ENCODE measurements at regions not wholly inside any gene's neighbourhood (a gene's known extent, or its start where the extent isn't known, plus 50 kb on each side); places are given as distances from the start of the nearest gene placed in this dataset.

DNA sequence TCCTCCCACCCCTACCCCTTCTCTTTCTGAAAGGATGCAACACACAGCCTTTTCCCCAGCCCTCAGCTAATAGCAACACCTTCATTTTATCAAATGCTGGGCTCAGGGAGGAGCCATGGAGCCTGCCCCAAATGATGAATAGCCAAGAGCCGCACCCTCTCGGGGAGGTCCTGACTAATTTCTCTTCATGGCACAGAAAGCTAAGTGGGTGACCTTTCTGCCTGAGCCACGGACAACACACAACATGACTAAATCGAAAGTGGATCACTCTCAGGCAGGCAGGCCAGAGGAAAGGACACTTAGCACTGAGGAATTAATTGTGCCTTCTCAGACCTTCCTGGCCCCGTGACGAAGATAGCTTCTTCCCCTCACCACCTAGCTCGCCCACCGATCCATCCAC lies 165.1 kb upstream of the RAI2 start:
- H3K4me3 ChIP-seq (ENCODE audit: low read length), result no peak overlapping the region
- Mint-ChIP-seq H3K27me3 (ENCODE audit: low read depth in 2 of 2) (no peaks in the 10 kb centered on the region), H3K4me3 (no peak overlapping the region), H3K4me1 (no peaks in the 10 kb centered on the region), H3K36me3 (no peaks in the 10 kb centered on the region), H3K9me3 (no peaks in the 10 kb centered on the region), H3K27ac (no peak overlapping the region)
- intact Hi-C loops (cut with micrococcal nuclease), result no loop called here
- WGBS (ENCODE audit: insufficient coverage), result 80% methylated on average over 4 of the region's 8 CpGs
- H3K4me1 ChIP-seq (ENCODE audit: control insufficient read depth, insufficient read depth, low read length), result no peaks in the 10 kb centered on the region
- no peaks in the 10 kb centered on the region for H3K9me3 ChIP-seq (ENCODE audit: control insufficient read depth, insufficient read depth, low read length)
- ATAC-seq (no peak), DNase-seq (no peak)
- H3K27me3 ChIP-seq (ENCODE audit: control insufficient read depth, insufficient read depth, low read length), result no peaks in the 10 kb centered on the region
- H3K27ac ChIP-seq (ENCODE audit: low read length), result no peak overlapping the region
- no peaks in the 10 kb centered on the region for H3K36me3 ChIP-seq (ENCODE audit: control insufficient read depth, insufficient read depth, low read length)
- TF ChIP-seq, protein P1, sequence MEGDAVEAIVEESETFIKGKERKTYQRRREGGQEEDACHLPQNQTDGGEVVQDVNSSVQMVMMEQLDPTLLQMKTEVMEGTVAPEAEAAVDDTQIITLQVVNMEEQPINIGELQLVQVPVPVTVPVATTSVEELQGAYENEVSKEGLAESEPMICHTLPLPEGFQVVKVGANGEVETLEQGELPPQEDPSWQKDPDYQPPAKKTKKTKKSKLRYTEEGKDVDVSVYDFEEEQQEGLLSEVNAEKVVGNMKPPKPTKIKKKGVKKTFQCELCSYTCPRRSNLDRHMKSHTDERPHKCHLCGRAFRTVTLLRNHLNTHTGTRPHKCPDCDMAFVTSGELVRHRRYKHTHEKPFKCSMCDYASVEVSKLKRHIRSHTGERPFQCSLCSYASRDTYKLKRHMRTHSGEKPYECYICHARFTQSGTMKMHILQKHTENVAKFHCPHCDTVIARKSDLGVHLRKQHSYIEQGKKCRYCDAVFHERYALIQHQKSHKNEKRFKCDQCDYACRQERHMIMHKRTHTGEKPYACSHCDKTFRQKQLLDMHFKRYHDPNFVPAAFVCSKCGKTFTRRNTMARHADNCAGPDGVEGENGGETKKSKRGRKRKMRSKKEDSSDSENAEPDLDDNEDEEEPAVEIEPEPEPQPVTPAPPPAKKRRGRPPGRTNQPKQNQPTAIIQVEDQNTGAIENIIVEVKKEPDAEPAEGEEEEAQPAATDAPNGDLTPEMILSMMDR (IDR thresholded peaks at IDR 0.05), result no peak

DNA sequence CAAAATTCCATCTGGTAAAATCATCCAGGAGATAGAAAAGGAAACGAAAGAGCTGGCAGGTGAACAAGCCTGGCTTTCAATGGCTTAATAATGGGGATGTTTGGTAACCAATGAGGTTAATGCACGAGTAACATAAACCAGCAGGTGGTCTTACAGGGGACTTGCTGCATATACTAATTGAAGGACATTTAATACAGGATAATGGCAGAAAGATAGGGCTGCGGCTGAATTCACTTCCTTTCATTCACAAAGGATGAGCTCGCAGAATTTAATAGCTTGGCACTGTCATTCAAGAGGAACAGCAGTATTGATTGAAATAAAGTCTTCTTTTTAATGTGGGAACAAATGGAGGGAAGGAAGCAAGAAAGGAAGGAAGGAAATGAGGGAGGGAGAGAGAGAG lies 156.3 kb upstream of the RAI2 start:
- Mint-ChIP-seq H3K4me3 (no peak overlapping the region), H3K36me3 (no peaks in the 10 kb centered on the region), H3K27ac (no peak overlapping the region), H3K4me1 (no peaks in the 10 kb centered on the region), H3K9me3 (peaks cover 2 to 3% of the 10 kb centered on the region in 2 donors), H3K27me3 (ENCODE audit: low read depth in 2 of 2) (no peaks in the 10 kb centered on the region)
- intact Hi-C loops (cut with micrococcal nuclease), result no loop called here
- TF ChIP-seq, protein P1 (IDR thresholded peaks at IDR 0.05), result no peak
- H3K4me3 ChIP-seq (ENCODE audit: low read length), result no peak overlapping the region
- ATAC-seq, result no peak
- DNase-seq, result no peak
- H3K4me1 ChIP-seq (ENCODE audit: control insufficient read depth, insufficient read depth, low read length), result no peaks in the 10 kb centered on the region
- H3K9me3 ChIP-seq (ENCODE audit: control insufficient read depth, insufficient read depth, low read length), result no peaks in the 10 kb centered on the region
- H3K36me3 ChIP-seq (ENCODE audit: control insufficient read depth, insufficient read depth, low read length), result no peaks in the 10 kb centered on the region
- 58% methylated on average over 2 of the region's 4 CpGs for WGBS (ENCODE audit: insufficient coverage)
- H3K27ac ChIP-seq (ENCODE audit: low read length), result no peak overlapping the region
- no peaks in the 10 kb centered on the region for H3K27me3 ChIP-seq (ENCODE audit: control insufficient read depth, insufficient read depth, low read length)

DNA sequence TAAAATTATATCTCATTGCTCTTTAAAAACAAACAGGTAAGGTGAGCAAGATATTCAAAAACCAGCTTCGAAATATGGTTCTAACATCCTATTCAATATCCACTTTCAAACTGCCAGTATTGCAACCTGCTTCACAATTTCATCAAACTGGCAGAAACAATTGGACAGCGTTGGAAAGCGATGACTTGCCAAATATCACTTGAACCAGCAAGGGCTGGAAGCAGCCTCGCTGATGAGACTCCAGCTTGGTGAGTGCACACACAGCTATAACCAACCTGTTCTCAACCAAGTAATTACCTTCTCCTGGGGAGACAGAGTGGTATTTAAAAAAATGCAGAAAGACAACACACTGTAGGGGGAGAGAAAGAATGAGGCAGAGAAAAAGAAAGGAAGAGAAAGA lies 155.8 kb upstream of the RAI2 start:
- 87% methylated on average over 3 of the region's 4 CpGs for WGBS (ENCODE audit: insufficient coverage)
- Mint-ChIP-seq H3K36me3 (no peaks in the 10 kb centered on the region), H3K9me3 (peaks cover 2 to 3% of the 10 kb centered on the region in 2 donors), H3K4me1 (no peaks in the 10 kb centered on the region), H3K27me3 (ENCODE audit: low read depth in 2 of 2) (no peaks in the 10 kb centered on the region), H3K4me3 (no peak overlapping the region), H3K27ac (no peak overlapping the region)
- H3K36me3 ChIP-seq (ENCODE audit: control insufficient read depth, insufficient read depth, low read length), result no peaks in the 10 kb centered on the region
- H3K4me1 ChIP-seq (ENCODE audit: control insufficient read depth, insufficient read depth, low read length), result no peaks in the 10 kb centered on the region
- DNase-seq, result no peak
- H3K27ac ChIP-seq (ENCODE audit: low read length), result no peak overlapping the region
- intact Hi-C loops (cut with micrococcal nuclease), result no loop called here
- ATAC-seq, result no peak
- H3K4me3 ChIP-seq (ENCODE audit: low read length), result no peak overlapping the region
- TF ChIP-seq, protein P1 (IDR thresholded peaks at IDR 0.05), result no peak
- no peaks in the 10 kb centered on the region for H3K27me3 ChIP-seq (ENCODE audit: control insufficient read depth, insufficient read depth, low read length)
- no peaks in the 10 kb centered on the region for H3K9me3 ChIP-seq (ENCODE audit: control insufficient read depth, insufficient read depth, low read length)

DNA sequence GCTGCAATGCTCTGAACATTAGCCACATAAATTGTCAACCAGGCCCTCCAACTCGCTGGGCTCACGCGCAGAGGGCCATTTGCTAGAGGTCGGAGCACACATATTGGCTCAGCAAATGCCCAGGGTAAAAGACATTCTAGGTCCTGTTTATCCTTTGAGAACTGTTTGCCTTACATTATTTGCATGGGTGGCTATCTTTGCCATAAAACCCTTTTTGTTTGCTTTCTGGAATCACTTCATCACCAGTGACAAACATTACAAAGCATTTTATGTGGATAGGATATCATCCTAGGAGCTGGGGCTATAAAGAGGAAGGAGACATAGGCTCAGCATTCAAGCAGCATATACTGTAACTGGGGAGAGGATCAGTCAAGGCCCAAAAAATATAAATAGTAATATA lies 149.2 kb upstream of the RAI2 start:
- DNase-seq, result no peak
- Mint-ChIP-seq H3K27me3 (ENCODE audit: low read depth in 2 of 2) (peaks cover 0 to 7% of the 10 kb centered on the region in 2 donors), H3K27ac (no peak overlapping the region), H3K36me3 (no peaks in the 10 kb centered on the region), H3K4me1 (no peaks in the 10 kb centered on the region), H3K9me3 (no peaks in the 10 kb centered on the region), H3K4me3 (no peak overlapping the region)
- no peaks in the 10 kb centered on the region for H3K9me3 ChIP-seq (ENCODE audit: control insufficient read depth, insufficient read depth, low read length)
- TF ChIP-seq, protein P1 (IDR thresholded peaks at IDR 0.05), result no peak
- H3K36me3 ChIP-seq (ENCODE audit: control insufficient read depth, insufficient read depth, low read length), result no peaks in the 10 kb centered on the region
- no peak for ATAC-seq
- no peak overlapping the region for H3K27ac ChIP-seq (ENCODE audit: low read length)
- intact Hi-C loops (cut with micrococcal nuclease), result no loop called here
- no peak overlapping the region for H3K4me3 ChIP-seq (ENCODE audit: low read length)
- no peaks in the 10 kb centered on the region for H3K4me1 ChIP-seq (ENCODE audit: control insufficient read depth, insufficient read depth, low read length)
- no peaks in the 10 kb centered on the region for H3K27me3 ChIP-seq (ENCODE audit: control insufficient read depth, insufficient read depth, low read length)
- 97% methylated on average over 4 of the region's 4 CpGs for WGBS (ENCODE audit: insufficient coverage)
